ENCODE measurements at regions not wholly inside any gene's neighbourhood (a gene's known extent, or its start where the extent isn't known, plus 50 kb on each side); places are given as distances from the start of the nearest gene placed in this dataset.

GRCh38 chr11:16572945-16573344 lies 165.5 kb upstream of the C11orf58 start:
- no peak for DNase-seq (ENCODE audit: low read depth in 2 of 2)
- H3K4me3 ChIP-seq (replicated peaks in 1 of 2; ENCODE audit: low read depth in 2 of 2, low read length in 2 of 2): no peak overlapping the region
- no peak for TF ChIP-seq CTCF (IDR thresholded peaks at IDR 0.05; ENCODE audit: low read depth, low read length)

DNA sequence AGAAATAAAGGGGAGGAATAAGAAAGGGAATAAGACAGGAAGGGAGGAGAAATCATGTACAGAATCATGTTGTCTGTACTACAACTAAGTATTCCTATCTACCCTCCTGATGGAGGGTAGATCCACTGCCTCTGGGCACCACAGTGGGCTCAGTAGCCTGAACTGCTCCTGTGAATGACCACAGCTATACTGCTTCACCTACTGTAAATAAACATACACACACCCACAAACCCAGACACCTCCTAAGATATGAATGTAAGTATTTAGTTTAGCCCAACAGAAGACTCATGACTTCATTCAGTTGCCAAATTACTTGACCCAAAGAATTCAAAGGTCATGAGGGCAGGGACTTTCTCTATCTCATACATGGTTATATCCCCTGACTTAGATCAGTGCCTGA lies 177.3 kb upstream of the C11orf58 start:
- no peak for TF ChIP-seq CTCF (IDR thresholded peaks at IDR 0.05; ENCODE audit: low read depth, low read length)
- no peak overlapping the region for H3K4me3 ChIP-seq (replicated peaks in 1 of 2; ENCODE audit: low read depth in 2 of 2, low read length in 2 of 2)
- no peak for DNase-seq (ENCODE audit: low read depth in 2 of 2)

GRCh38 chr11:16558494-16558893 lies 180.0 kb upstream of the C11orf58 start:
- H3K4me3 ChIP-seq (replicated peaks in 1 of 2; ENCODE audit: low read depth in 2 of 2, low read length in 2 of 2): no peak overlapping the region
- DNase-seq (ENCODE audit: low read depth in 2 of 2): no peak
- TF ChIP-seq CTCF (IDR thresholded peaks at IDR 0.05; ENCODE audit: low read depth, low read length): no peak

DNA sequence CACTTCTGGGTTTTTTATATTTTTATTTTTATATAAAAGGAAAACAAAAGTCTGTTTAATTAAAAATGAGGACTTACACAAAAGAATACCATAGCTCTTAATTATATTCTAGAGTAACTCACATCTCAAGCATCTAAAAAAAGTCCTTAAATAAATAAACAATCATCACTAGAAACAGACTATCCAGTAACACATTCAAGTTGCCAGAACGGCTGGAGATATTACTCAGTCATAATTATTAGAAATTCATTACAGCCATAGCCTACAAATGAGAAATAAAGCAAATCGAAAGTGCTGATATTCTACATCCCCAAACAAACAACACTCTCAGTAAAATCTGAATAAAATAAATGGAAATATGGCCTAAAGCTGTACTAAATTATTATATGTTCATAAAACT lies 182.5 kb upstream of the C11orf58 start:
- H3K4me3 ChIP-seq (replicated peaks in 1 of 2; ENCODE audit: low read depth in 2 of 2, low read length in 2 of 2): no peak overlapping the region
- DNase-seq (ENCODE audit: low read depth in 2 of 2): no peak
- no peak for TF ChIP-seq CTCF (IDR thresholded peaks at IDR 0.05; ENCODE audit: low read depth, low read length)

- no peak for DNase-seq (ENCODE audit: low read depth in 2 of 2)
- H3K4me3 ChIP-seq (replicated peaks in 1 of 2; ENCODE audit: low read depth in 2 of 2, low read length in 2 of 2): no peak overlapping the region
- TF ChIP-seq CTCF (IDR thresholded peaks at IDR 0.05; ENCODE audit: low read depth, low read length): no peak
These were observed 184.1 kb upstream of the C11orf58 start for GRCh38 chr11:16554361-16554760.

DNA sequence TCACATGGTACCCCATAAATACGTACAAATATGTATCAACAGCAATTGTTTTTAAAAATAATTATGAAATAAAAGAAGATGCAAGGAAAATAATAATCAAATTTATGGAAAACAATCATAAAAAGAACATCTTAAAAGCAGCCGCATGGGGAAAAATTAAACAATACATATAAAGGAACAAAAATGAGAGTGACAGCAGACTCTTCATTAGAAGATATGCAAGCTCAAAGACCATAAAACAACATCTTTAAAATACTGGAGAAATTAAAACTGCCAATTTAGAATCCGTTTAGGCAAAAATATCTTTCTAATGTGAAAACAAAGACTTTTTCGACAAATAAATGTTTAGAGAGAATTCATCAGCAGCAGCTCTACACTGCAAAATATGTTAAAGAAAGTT lies 190.6 kb upstream of the C11orf58 start:
- no peak for TF ChIP-seq CTCF (IDR thresholded peaks at IDR 0.05; ENCODE audit: low read depth, low read length)
- H3K4me3 ChIP-seq (replicated peaks in 1 of 2; ENCODE audit: low read depth in 2 of 2, low read length in 2 of 2): no peak overlapping the region
- no peak for DNase-seq (ENCODE audit: low read depth in 2 of 2)

GRCh38 chr11:16543642-16544041 lies 187.3 kb upstream of the SOX6 start:
- no peak for TF ChIP-seq CTCF (IDR thresholded peaks at IDR 0.05; ENCODE audit: low read depth, low read length)
- H3K4me3 ChIP-seq (replicated peaks in 1 of 2; ENCODE audit: low read depth in 2 of 2, low read length in 2 of 2): no peak overlapping the region
- DNase-seq (ENCODE audit: low read depth in 2 of 2): no peak

All from cardiac fibroblast (primary cell).